GM21737 (cell line): ENCODE measurements at regions not wholly inside any gene's neighbourhood (a gene's known extent, or its start where the extent isn't known, plus 50 kb on each side); places are given as distances from the start of the nearest gene placed in this dataset.

Experiments
- ATAC-seq: cut with Tn5 transposase; IDR thresholded peaks from one replicate; pipeline ENCODE4 v1.9.1; 2021; ENCODE audit warnings: mild to moderate bottlenecking, moderate library complexity; ENCODE audit not compliant: unreplicated experiment

DNA sequence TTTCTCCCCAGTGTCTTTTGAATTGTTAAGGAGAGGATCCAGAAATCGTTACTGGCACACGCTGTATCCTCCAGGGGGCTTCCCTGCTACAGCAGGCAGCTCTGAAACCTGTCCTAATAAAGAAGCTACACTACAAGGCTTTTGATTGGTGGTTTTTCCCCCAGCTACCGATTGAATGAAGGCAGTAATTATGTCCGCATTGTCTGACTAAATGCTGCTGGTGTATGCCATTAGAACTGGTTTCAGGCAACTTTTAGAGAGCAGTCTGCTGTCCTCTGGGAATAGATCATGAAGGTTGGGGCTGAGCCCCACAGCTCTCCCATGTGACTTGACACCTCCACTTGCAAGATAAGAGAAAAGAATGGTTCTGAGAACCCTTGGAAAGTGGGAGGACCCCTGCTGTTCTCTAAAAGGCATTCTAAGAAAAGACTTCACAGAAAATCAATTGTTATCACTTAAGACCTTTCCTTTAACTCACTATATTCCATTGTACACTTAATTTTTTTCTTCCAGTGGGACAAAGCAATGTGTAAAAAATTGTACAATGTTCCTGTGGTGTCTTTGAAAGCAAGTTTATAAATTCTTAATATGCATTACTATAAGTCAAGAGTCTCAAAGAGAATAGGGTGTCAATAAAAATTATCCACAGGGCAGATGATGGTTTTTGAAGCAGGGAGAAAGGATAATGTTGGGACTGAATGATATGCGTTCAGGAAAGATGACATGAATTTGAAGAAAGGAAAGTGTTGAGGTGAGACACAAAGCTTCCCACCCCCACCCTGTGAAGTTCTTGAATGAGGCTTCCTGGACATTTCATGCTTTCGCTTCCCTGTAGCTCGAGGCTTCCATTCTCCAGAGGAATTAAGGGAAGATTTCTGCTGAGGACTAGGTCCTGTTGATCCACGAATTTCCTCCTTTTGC is 53.0 kb upstream of the DAZL start:
- no peak for ATAC-seq

DNA sequence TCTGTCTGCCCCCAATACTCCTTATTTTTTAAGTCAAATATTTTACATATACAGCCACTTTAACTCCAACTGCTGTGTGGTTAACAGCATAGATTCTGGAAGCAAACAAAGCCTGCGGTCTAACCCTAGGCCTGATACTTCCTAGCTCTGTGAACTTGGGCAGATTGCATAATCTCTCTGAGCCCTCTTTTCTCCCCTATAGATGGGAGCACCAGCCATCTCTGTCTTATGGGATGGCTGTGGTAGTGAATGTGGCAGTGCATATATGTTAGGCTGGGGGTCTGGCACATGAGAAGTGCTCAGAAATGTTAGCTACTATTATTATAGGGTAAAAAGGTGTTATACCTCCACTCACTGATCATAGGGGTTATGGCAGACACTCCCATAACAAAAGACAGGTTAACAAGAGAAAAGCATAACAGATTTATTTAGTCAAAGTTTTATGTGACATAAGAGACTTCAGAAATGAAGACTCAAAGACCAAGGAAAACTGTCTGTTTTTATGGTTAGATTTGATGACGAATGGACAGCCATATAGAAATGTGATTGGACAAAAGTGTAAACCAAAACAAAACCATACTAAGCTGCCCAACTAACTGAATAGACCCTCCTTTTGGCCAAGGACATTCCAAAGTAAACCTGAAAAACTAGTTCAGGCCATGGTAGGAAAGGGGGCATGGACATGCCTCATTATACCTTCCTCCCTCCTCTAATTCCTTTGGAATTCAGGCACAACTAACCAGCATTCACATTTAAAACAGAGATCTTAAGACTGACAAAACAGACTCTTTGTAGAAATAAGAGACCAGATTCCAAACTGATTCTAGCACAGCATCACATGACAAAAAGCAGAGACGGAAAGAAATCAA is 53.9 kb upstream of the DAZL start:
- no peak for ATAC-seq

DNA sequence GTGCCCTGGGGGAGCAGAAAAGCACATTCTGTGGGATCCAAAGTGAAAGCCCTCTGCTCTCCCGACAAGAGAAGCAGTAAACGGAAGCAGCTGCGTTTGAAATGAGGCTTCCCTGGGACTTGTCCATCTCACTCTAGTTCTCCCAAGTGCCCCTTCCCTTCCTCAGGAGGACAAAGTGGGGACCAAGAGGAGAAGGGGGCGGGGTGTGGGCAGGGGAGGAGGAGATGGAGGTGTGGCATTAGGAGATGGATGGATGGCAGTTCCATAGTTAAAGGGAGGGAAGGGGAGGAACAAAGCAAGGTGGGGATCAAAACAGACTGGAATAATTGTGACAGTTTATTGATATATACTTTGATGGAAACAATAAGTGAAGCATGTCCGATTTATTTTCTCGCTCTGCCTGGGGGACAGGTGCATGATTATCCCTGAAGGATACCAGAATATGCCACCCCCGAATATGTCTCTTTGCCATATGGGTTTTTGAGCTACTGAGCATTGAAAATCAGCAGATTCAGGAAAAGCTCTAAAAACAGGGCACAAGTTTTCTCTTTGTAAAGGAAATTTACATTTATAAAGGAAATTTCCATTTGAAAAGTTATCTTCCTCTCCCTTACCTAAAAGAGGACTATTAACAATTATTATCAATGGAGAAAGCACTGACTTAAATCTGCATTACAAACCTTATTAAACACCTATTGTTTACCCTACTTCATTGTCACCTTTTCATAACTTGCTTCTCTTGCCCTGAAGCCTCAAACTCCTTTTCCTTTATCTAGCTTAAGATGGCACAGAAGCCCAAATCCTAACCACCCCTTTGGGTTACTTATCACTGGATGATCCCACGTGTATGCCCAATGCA is 58.9 kb upstream of the DAZL start:
- no peak for ATAC-seq

DNA sequence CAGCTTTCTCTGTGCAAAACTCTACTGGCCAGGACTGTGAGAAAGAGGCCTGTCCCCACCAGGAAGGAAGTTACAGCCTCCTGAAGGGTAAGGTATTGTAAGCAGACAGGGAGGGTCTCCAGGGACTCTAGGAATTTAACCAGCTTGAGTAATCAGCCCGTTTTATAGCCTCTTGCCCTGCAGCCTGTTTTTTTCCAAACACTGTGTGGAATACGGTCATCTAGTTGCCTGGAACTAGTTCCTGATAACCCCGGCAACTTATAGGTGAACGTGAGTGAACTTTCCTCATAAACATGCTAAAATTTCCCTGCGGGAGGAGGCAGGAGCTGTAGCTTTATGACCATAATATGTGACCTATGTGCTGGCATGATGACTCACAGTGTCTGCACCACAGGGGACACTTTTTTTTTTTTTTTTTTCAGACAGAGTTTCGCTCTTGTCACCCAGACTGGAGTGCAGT is 60.1 kb upstream of the DAZL start:
- ATAC-seq, result no peak

DNA sequence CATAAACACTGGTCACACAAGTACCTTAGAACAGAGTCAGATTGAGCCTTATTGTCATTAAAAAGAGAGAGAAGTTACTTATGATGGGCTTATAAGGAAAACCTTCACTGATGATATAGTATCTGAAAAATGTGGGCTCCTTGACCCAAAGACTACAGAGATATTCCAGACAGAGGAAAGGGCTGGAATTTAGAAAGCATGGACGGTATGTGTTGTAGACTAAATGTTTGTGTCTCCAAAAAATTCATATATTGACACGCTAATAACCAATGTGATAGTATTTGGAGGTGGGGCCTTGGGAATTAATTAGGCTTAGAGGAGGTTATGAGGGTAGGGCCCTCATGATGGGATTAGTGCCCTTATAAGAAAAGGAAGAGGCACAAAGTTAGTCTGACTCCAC is 61.0 kb upstream of the DAZL start:
- no peak for ATAC-seq

DNA sequence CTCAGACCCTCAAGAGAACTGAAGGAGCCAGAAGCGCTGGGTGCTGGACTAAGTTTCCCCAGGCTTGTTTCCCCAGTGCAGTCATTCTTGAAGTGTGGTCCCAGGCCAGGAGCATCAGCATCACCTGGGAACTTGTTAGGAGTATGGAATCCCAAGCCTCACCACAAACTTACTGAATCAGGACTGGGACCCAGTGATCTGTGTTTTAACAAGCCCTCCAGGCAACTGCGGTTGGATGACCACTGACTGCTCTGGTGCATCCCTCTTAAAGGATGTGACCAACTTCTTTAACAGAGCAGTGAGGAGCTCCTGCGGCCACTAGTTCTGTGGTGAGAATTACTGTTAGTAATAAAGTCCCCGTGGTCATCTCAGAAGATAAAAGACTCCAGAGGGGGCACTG is 62.4 kb upstream of the DAZL start:
- ATAC-seq, result no peak

DNA sequence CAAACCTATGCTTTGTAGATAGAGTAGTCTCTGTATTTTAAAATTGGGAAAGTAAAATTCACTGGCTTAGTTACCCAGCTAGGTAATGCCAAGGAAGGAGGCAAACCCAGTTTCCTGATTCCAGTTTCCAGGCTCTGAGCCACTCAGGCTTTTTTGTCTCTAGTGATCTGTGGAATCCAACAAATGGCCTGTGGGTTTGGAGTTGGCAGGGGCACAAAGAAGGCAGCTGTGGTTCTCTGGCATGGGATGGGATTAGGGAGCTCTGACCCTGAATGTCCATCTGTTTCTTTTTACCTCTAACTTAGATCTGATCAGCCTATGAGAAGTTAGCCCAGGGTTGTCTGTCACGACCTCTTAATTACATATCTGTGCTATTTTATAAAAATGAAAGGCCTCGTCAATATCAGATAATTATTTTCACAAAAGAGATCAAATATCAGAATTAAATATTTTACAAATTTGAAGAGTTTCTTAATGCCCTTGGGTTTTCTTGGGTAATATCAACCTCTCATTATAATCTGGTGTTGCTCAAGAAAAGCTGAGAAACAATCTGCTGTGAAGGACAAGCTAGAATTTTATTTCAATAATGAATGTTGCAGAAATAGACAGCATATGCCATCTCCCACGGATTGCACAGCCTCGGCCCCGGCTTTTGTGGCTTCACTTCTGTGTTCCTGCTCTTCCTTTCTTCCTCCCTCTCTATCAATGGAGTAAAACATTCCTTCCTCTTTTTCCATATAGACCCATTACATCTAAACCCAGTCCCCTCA is 63.7 kb upstream of the DAZL start:
- ATAC-seq, result no peak

DNA sequence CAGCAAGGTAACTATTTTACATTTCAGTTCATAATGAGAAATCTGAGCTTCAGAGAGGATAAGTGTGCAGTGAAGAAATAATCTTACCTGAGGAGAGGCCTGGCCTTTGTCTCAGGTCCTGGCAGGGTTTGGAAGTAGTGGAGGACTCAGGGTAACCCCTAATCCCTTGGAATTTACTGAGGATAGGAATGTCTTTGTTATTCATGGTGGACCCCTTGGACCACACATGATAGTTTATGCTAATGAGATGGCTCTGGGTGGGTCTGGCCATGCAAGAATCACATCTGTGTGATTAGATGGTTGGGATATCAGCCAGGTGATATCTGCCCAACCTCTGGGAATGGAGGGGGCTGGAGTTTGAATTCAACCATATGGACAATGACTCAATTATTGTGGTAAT is 65.0 kb upstream of the DAZL start:
- no peak for ATAC-seq

DNA sequence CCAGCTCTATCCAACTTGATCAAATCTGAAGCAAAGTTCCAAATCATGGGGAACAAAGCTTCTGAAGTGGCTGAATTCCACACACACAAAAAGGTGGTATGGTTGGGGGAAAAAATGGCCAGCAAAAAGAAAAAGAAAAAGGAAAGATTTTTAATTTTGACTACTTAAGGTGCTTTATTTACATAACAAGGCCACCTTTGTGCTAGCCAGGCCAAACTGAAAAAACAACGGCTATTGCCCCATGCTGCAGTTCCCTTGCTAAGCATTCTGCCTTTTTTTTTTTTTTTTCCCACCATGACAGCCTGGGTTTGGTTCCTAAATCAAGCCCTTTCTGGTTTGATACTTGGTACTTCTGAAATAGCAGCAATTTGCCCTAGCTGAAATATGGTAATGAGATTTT is 66.5 kb upstream of the DAZL start:
- no peak for ATAC-seq

DNA sequence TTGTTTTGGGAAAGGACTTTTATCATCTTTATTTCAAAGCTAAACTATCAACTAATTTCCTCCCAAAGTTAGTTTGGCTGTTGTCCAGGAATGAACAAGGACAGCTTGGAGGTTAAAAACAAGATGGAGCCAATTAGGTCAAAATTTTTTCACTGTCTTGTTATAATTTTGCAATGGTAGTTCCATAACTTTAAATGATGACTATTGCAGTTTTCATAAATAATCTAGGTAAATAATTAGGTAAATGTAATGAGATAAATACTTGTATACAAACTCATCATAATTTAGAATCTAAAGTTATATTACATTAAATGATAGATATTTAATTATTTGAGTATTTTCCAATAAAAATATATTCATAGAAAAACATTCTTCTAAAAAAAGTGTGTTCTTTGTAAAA is 68.3 kb upstream of the DAZL start:
- ATAC-seq, result no peak

DNA sequence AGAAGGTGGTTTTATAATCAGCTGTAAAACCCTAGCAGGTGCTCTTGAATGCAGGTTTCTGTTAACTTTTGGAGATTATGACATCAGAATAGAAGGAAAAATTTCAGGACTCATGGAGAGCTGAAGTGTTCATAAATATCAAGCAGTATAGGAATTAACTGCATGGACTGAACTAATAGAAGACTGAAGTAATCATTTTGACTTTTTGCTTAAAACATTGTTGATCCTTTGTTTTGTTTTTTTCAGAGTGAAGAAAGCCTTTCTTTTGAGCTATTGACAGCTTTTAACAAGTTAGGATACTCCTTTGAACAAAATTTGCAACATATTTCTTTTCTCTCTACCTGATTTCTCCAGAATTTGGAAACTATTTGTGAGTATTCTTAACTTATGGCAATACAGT is 70.6 kb upstream of the DAZL start:
- ATAC-seq, result no peak

DNA sequence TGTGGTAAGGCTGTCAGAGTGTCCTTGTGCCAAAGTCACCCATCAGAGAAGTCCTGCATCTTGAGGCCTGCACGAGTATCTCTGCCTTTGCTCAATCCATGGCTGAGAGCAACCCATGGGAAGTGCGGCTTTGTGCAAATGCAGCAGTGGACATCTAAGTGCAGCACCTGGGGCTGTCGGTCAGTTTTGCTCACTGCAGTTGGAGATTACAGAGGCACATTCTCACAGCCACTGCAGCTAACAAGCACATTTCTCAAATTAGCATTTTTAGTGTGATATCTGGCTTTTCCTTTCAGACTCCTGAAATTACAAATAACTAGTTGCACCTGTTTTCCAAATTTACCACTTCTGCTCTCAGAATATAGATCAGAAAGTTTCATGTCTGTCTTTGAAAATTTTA is 81.5 kb upstream of the DAZL start:
- ATAC-seq, result no peak

DNA sequence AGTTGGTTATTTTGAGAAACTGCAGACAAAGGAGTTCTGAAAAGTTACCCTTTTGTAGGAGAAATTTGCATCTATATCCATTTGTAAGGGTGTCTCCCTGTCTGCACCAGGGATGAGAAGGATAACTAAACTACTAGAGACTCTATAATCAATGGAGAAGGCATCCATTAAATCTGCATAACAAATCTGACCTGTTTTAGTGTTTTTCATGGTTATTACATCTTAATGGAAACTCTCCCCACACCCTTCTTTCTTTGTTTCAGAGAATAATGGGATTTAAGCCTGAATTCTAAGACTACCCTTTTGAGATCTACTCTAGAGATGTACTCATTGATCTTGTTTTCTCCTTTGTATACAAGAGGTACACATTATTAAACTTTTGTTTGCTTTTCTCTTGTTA is 82.0 kb upstream of the DAZL start:
- ATAC-seq, result no peak

DNA sequence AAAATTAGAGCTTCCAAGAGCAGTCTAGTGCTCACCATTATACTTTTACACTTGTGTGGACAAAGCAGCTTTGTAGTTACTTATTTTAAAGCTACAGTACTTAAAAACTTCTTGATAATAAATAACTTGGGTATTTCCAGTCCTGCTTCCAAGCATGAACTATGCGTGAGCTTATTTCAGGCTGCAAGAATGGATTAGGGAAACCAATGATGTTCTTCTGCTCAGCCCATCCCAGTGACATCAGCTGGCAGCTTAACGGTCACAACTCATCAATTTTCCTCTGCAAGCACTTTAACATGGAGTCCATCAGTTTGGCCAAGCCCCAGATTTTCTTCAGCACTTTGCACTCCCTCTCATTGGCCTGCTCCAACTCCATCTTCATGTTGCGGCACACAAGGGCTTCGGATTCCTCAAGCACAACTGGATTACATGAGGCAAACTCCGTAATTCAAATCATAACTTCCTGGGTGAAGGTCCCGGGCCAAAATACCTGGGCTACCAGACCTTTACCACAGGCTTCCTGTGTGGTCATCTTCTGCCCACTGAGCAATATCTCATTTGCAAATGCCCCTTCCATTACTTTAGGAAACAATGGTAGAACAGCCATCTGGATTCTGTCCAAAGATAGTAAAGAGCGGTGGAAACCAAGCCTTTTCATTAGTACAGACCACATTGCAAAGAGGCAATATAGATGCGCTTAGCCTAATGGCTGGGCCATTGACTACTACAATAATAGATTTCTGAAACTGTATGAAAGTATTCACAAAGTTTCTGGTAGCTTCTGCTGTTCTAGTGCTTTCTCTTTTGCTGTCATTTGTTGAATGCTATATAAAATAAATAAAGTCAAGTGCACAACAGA is 87.5 kb upstream of the DAZL start:
- ATAC-seq, result no peak

DNA sequence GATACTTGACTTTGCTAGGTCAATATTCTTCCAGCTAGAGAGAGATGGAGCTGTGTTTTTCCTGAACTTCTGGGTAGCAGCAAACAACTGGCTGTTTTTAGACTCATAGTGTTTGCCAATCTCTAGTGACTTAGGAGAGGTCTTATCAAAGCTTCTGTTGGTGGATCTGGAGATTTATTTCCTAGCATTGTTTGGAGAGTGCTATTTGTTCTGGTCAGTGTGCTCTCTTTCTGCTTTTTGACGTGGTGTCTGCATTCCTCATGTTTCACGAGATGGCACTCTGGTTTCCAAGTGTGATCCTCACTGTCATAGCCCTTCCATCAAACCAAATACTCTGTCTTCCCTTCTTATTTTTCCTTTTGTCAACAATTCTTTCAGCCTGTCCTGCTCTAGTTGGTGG is 88.6 kb upstream of the DAZL start:
- ATAC-seq, result no peak

DNA sequence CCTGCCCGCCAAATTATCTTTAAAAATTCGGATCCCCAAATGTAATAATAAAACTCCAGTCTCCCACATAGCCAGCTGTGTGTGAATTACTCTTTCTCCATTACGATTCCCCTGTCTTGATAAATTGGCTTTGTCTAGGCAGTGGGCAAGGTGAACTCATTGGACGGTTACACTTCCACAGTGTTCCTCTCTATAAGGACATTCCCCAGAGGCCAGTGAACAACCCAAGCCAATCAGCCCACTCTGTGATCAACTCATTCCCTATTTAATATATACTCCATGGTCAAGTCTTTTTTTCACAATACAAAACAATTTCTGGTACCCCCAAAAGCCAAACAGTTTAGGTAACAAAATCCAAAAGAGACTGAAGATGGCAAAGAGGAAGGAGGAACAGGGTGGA is 90.5 kb upstream of the DAZL start:
- ATAC-seq, result no peak

DNA sequence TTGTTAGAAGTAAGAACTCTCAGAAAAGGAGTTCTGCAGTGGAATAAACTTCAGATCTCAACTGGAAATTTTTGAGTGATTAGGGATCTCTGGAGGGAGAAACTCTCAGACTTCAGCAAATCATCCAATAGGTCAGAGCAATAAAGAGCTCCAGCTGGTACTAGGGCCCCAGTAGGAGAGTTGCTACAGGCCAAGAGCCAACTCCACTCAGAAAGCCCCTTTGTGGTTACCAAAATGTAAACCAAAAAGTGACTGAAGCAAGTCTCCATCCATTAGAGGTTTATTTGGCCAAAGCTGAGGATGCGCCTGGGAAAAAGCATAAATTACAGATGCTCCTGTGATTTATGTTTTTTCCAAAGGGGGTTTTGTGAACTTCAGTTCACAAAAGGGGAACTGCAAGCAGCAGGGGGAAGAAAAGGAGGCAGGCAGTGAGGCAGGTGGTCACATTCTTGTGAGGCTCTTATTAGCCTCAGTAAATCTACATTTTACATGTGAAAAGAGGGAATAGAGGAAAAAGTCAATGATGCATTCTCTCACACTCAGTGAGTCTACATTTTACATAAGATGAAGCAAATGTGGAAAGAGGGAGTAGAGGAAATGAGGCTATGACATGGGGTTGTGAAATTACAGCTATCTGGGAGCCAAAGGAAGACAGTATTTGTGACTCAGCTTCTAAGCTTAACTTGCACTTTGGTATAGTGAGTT is 92.4 kb upstream of the DAZL start:
- no peak for ATAC-seq

DNA sequence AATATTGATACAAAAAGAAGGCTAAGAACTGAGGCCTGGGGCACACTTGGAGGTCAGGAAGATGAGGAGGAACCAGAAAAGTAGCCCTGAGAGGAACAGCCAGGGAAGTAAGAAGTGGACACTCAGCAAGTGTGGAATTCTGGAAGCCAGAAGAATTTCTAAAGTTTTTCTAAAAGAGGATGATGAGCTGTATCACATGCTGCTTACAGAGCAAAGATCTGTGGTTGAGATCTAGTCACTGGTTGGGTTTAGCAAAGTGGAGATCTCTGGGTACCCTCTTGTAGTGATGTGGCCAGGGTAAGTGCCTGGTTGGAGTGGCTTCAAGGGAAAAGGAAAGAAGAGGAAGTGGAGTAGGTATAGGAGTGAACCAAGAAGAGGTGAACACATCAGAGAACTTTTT is 95.4 kb upstream of the DAZL start:
- no peak for ATAC-seq

DNA sequence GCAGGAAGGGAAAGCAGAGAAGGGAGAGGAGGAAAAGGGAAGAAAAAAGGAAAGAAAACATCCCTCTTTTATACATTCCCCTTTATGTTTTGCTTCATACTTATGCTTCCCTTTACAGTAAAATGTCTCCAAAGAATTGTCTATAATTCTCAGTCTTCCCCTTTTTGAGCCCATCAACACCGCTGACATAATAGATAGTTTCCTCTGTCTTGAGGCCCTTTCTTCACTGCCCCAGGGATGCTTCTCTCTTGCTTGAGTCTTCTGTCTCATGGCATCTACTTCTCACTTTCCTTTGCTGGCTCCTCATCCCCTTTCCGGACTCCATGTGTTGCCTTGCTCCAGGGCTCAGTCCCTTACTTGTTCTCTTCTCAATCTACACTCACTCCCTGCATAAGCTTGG is 99.7 kb upstream of the DAZL start:
- ATAC-seq, result no peak
